Esophagus squamous epithelium (tissue), 5 donors: ENCODE measurements at regions not wholly inside any gene's neighbourhood (a gene's known extent, or its start where the extent isn't known, plus 50 kb on each side); places are given as distances from the start of the nearest gene placed in this dataset.

Experiments used
- DNase-seq: peaks from one replicate; lab custom pipeline; 2025; lab: John Stamatoyannopoulos, UW
- H3K27ac ChIP-seq, 4 donors: fragments of 200-600 bp; sonication (generic); one replicate each; pipeline ENCODE4 v1.5.1; 2016 to 2019; ENCODE audit warnings: mild to moderate bottlenecking in 1 of 4
- H3K27me3 ChIP-seq, 4 donors: fragments of 200-600 bp; sonication (generic); 1 replicate in 3 of 4; 2 replicates in 1 of 4; pipeline versions ENCODE4 v1.5.1 to v1.6.0; 2017 to 2021; ENCODE audit warnings: antibody characterized with exemption in 1 of 4
- H3K36me3 ChIP-seq, 3 donors: fragments of 200-600 bp; sonication (generic); one replicate each; pipeline ENCODE4 v1.5.1; 2016 to 2019
- H3K4me1 ChIP-seq, 3 donors: fragments of 200-600 bp; sonication (generic); one replicate each; pipeline ENCODE4 v1.5.1; 2017 to 2019
- H3K4me3 ChIP-seq, 4 donors: fragments of 200-600 bp; sonication (generic); 1 replicate in 3 of 4; 2 replicates in 1 of 4; pipeline ENCODE4 v1.5.1; 2016 to 2019; ENCODE audit warnings: mild to moderate bottlenecking in 2 of 4, moderate library complexity in 1 of 4
- H3K9me3 ChIP-seq, 3 donors: fragments of 200-600 bp; sonication (generic); one replicate each; pipeline ENCODE4 v1.5.1; 2016 to 2019
- POLR2A ChIP-seq, 4 donors: fragments of 450-650 bp; IDR thresholded peaks; one replicate each; pipeline ENCODE4 v1.6.1; 2017; ENCODE audit warnings: antibody characterized with exemption in 4 of 4, mild to moderate bottlenecking in 4 of 4, moderate library complexity in 3 of 4
- WGBS, 2 donors: methylation state at CpG; one replicate each; pipeline ENCODE4 v1.1.5; 2018; 5-methylcytosine and 5-hydroxymethylcytosine counted together
- intact Hi-C: fragments of 100-400 bp; cut with DNase I; formaldehyde crosslinking; loops from one replicate; pipeline ENCODE4 v1.15.0; 2022
- TF ChIP-seq, protein P1 (sequence below), 6 experiments: fragments of 450-650 bp in 4 of 6; fragments of 200-600 bp in 2 of 6; sonication (generic) in 2 of 6; IDR thresholded peaks; one replicate each; pipeline ENCODE4 v1.5.1; 2016 to 2019; ENCODE audit warnings: antibody characterized with exemption in 6 of 6, mild to moderate bottlenecking in 4 of 6, moderate library complexity in 4 of 6
- donor health status: DM: yes; HTN: yes; CAD: no.

DNA sequence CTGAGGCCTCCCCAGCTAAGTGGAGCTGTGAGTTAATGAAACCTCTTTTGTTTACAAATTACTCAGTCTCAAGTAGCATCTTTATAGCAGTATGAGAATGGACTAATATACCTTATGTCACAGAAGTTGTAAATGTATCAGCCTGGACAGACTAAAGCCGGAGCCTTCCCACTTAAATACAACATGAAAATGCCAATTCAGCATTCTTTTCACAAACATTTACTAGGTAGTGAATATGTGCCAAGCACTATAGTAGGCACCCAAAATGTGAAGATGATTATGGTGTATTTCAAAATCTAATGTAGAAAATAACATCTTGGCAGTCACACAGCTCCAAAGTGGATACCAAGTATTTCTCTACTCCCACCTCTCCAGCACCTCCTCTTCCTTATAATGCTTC lies 693.0 kb downstream of the KCNJ2 start:
- WGBS, 2 donors = 86 to 88% methylated on average over 1 of the region's 1 CpG
- DNase-seq = no peak
- intact Hi-C loops = no loop called here
- Histone ChIP-seq H3K27me3 (no peaks in the 10 kb centered on the region), H3K4me3 (no peak overlapping the region), H3K4me1 (no peaks in the 10 kb centered on the region), H3K27ac (no peak overlapping the region), H3K36me3 (no peaks in the 10 kb centered on the region), H3K9me3 (no peaks in the 10 kb centered on the region)
- no peak for TF ChIP-seq POLR2A (IDR thresholded peaks at IDR 0.05)
- TF ChIP-seq, protein P1, sequence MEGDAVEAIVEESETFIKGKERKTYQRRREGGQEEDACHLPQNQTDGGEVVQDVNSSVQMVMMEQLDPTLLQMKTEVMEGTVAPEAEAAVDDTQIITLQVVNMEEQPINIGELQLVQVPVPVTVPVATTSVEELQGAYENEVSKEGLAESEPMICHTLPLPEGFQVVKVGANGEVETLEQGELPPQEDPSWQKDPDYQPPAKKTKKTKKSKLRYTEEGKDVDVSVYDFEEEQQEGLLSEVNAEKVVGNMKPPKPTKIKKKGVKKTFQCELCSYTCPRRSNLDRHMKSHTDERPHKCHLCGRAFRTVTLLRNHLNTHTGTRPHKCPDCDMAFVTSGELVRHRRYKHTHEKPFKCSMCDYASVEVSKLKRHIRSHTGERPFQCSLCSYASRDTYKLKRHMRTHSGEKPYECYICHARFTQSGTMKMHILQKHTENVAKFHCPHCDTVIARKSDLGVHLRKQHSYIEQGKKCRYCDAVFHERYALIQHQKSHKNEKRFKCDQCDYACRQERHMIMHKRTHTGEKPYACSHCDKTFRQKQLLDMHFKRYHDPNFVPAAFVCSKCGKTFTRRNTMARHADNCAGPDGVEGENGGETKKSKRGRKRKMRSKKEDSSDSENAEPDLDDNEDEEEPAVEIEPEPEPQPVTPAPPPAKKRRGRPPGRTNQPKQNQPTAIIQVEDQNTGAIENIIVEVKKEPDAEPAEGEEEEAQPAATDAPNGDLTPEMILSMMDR (IDR thresholded peaks at IDR 0.05) = no peak

DNA sequence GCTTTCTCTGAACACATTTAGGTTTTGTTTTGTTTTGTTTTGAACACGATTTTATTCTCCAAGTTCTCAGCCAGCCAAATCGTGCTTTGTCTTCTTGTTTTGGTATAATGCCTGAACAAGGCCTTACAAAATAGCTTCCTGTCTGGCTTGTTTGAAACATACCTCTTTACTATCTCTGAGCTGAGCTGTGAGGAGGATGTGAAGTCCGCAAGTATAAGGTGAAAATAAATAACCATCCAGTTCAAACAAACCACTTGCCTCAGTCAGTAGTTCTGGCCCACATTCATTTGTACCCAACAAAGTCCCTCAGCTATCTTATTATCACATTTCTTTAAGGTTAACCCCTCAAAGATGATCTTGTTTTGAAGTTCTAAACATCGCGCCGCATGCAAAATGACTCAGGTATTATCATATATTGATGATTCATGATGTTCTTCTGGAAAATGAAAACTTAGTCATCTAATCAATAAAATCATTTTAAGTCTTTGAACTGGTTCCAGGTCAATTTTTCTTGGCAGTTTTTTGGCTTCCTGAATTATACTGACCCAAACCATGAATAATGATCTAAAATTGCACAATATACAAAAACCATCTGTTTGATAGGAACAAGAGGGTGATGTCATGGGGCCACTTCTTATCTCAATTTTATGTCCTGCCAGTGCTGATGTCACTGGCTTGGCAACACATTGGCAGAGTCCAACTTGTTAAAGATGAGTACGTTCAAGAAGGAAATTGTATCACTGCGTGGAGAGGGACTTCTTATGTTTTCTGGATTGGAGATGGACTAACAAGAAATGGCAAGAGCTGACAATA lies 694.3 kb downstream of the KCNJ2 start:
- Histone ChIP-seq H3K27me3 (no peaks in the 10 kb centered on the region), H3K4me3 (no peak overlapping the region), H3K9me3 (no peaks in the 10 kb centered on the region), H3K27ac (no peak overlapping the region), H3K4me1 (no peaks in the 10 kb centered on the region), H3K36me3 (no peaks in the 10 kb centered on the region)
- DNase-seq = no peak
- intact Hi-C loops = no loop called here
- no peak for TF ChIP-seq POLR2A (IDR thresholded peaks at IDR 0.05)
- TF ChIP-seq, protein P1 (IDR thresholded peaks at IDR 0.05) = no peak
- 54 to 55% methylated on average over 8 of the region's 8 CpGs for WGBS, 2 donors

DNA sequence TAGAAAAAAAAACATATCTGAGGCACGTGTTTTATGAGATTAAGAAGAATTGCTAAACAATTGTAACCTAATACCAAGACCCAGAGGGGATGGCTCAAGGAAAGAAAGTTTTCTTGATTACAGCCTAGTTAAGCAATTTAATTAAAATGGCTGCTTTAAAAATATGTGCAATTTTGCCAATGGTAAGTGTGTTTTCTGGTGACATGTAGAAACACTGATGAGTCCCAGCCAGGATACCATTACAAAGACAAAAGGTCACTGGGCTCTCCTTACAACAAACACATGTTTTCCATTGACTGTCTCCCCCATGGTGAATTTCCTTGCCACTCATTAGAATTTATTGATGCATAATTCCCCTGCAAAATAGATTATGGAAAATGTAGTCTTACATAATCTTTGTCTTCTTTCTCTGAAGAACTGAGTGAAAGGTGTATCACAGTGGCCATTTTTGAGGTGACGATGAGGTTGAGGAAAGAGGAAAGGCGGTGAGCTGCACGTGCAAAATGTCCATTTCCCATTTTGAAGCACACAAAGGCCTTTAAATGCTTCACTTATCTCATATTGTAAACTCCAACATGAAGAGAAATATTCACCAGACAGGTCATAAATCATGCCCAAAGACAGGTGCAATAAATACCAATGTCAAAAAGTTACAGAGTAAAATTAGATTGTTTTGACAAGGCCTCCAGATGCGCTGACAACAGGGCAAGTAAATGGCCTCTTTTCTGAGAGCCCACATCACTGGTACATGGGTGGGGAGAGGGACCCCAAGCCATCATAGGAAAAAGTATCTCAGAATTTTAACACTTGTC lies 696.9 kb downstream of the KCNJ2 start:
- H3K27ac ChIP-seq = no peak overlapping the region
- H3K9me3 ChIP-seq = no peaks in the 10 kb centered on the region
- TF ChIP-seq, protein P1 (IDR thresholded peaks at IDR 0.05) = no peak
- TF ChIP-seq POLR2A (IDR thresholded peaks at IDR 0.05) = no peak
- intact Hi-C loops = no loop called here
- no peaks in the 10 kb centered on the region for H3K27me3 ChIP-seq
- no peaks in the 10 kb centered on the region for H3K4me1 ChIP-seq
- no peak overlapping the region for H3K4me3 ChIP-seq
- WGBS, 2 donors = 56 to 77% methylated on average over 5 of the region's 5 CpGs
- no peak for DNase-seq
- H3K36me3 ChIP-seq = no peaks in the 10 kb centered on the region

DNA sequence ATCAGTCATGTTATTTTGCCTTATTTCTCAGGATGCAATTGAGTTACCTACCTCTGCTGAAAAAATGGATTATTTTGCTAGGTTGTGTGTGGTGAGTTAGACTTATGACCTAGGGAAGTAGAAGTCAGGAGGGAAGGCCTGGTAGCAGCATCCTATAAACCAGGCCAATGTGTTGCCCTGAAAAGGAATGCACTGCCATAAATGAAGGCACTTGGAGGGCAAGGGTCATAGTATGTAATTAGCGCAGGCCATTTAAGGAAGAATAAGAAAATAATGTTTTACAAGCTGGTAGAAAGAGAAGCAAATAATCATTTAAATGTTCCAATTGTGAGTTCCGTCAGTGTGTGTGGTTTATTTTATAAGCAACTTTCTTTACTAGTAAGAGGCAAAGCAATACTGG lies 698.8 kb downstream of the KCNJ2 start:
- Histone ChIP-seq H3K4me3 (no peak overlapping the region), H3K27me3 (no peaks in the 10 kb centered on the region), H3K36me3 (no peaks in the 10 kb centered on the region), H3K9me3 (no peaks in the 10 kb centered on the region), H3K27ac (no peak overlapping the region), H3K4me1 (no peaks in the 10 kb centered on the region)
- intact Hi-C loops = no loop called here
- 89 to 93% methylated on average over 2 of the region's 2 CpGs for WGBS, 2 donors
- no peak for DNase-seq
- no peak for TF ChIP-seq POLR2A (IDR thresholded peaks at IDR 0.05)
- TF ChIP-seq, protein P1 (IDR thresholded peaks at IDR 0.05) = no peak
